NCI-H1092 treated with DMSO at 0.1 percent for 48 hours (cell line): ENCODE measurements at regions not wholly inside any gene's neighbourhood (a gene's known extent, or its start where the extent isn't known, plus 50 kb on each side); places are given as distances from the start of the nearest gene placed in this dataset.
"Not testable (repeated sequence)": the region's sequence is repeated elsewhere in the genome, so short reads cannot be mapped to it uniquely, and the experiment has no call there.

Source experiments
- DNase-seq: peaks from one replicate; lab custom pipeline; 2025; lab: John Stamatoyannopoulos, UW

- no peak for DNase-seq
Measured at GRCh38 chr4:184950117-184950830, 68.0 kb upstream of the HELT start.

GRCh38 chr4:184950926-184951325 is 67.4 kb upstream of the HELT start:
- DNase-seq: no peak

- no peak for DNase-seq
Measured at GRCh38 chr4:184951668-184952160, 66.6 kb upstream of the HELT start.

GRCh38 chr4:184952522-184952921 is 65.8 kb upstream of the HELT start:
- DNase-seq: no peak

GRCh38 chr4:184953421-184953945 is 64.8 kb upstream of the HELT start:
- DNase-seq: no peak

- no peak for DNase-seq
Measured at GRCh38 chr4:184953971-184954370, 64.3 kb upstream of the HELT start.

- no peak for DNase-seq
Measured at GRCh38 chr4:184954482-184954881, 63.8 kb upstream of the HELT start.

GRCh38 chr4:184955116-184955515 is 63.2 kb upstream of the HELT start:
- DNase-seq: no peak

- DNase-seq: no peak
Measured at GRCh38 chr4:184955636-184956035, 62.7 kb upstream of the HELT start.

- no peak for DNase-seq
Measured at GRCh38 chr4:184957446-184958115, 60.7 kb upstream of the HELT start.

GRCh38 chr4:184958127-184958922 is 60.0 kb upstream of the HELT start:
- no peak for DNase-seq

GRCh38 chr4:184958923-184959210 is 59.4 kb upstream of the HELT start:
- DNase-seq: no peak

GRCh38 chr4:184959309-184959708 is 59.0 kb upstream of the HELT start:
- DNase-seq: no peak

GRCh38 chr4:184959786-184960185 is 58.5 kb upstream of the HELT start:
- no peak for DNase-seq

- no peak for DNase-seq
Measured at GRCh38 chr4:184960505-184960971, 57.8 kb upstream of the HELT start.

GRCh38 chr4:184961660-184962059 is 56.6 kb upstream of the HELT start:
- DNase-seq: no peak

- no peak for DNase-seq
Measured at GRCh38 chr4:184962125-184962638, 56.1 kb upstream of the HELT start.

- not testable (repeated sequence) for DNase-seq
Measured at GRCh38 chr4:184965230-184966050, 52.9 kb upstream of the HELT start.

GRCh38 chr4:184966051-184966691 is 52.1 kb upstream of the HELT start:
- DNase-seq: not testable (repeated sequence)

GRCh38 chr4:184967699-184968098 is 50.6 kb upstream of the HELT start:
- not testable (repeated sequence) for DNase-seq

GRCh38 chr4:184968366-184968765 is 49.9 kb upstream of the HELT start:
- no peak for DNase-seq
